Breast epithelium (tissue), 4 donors: ENCODE measurements at regions not wholly inside any gene's neighbourhood (a gene's known extent, or its start where the extent isn't known, plus 50 kb on each side); places are given as distances from the start of the nearest gene placed in this dataset.

Experiments used
- DNase-seq, 2 donors: peaks; one replicate each; pipeline ENCODE4 v3.0.0-alpha.2; 2019; ENCODE audit warnings: low spot score in 2 of 2
- H3K27ac ChIP-seq, 2 donors: fragments of 200-600 bp; sonication (generic) in 1 of 2; one replicate each; pipeline ENCODE4 v1.5.1; 2016 to 2019; ENCODE audit warnings: mild to moderate bottlenecking in 1 of 2
- H3K27me3 ChIP-seq, 2 donors: fragments of 200-600 bp; sonication (generic) in 1 of 2; one replicate each; pipeline versions ENCODE4 v1.5.1 to v1.6.0; 2017 to 2019; ENCODE audit warnings: control low read depth in 1 of 2, mild to moderate bottlenecking in 1 of 2
- H3K36me3 ChIP-seq: fragments of 200-600 bp; one replicate; pipeline ENCODE4 v1.5.1; 2019
- H3K4me1 ChIP-seq, 2 donors: fragments of 200-600 bp; sonication (generic); one replicate each; pipeline ENCODE4 v1.5.1; 2016 to 2019; ENCODE audit warnings: control low read depth in 1 of 2
- H3K4me3 ChIP-seq, 3 donors: fragments of 200-600 bp; sonication (generic); 1 replicate in 2 of 3; 2 replicates in 1 of 3; pipeline ENCODE4 v1.5.1; 2016 to 2019; ENCODE audit warnings: mild to moderate bottlenecking in 3 of 3, moderate library complexity in 2 of 3
- H3K9me3 ChIP-seq, 2 donors: fragments of 200-600 bp; sonication (generic) in 1 of 2; one replicate each; pipeline ENCODE4 v1.5.1; 2016 to 2019; ENCODE audit warnings: control low read depth in 1 of 2
- CTCF ChIP-seq, 3 donors: fragments of 450-650 bp; IDR thresholded peaks; one replicate each; pipeline ENCODE4 v1.5.1; 2016 to 2017; ENCODE audit warnings: antibody characterized with exemption in 3 of 3, mild to moderate bottlenecking in 3 of 3, moderate library complexity in 3 of 3
- POLR2A ChIP-seq: fragments of 450-650 bp; IDR thresholded peaks from one replicate; pipeline ENCODE4 v1.6.1; 2016; ENCODE audit warnings: antibody characterized with exemption, mild to moderate bottlenecking, moderate library complexity
- POLR2AphosphoS5 ChIP-seq, 3 donors: sonication (generic); formaldehyde crosslinking; IDR thresholded peaks; one replicate each; pipeline ENCODE4 v1.6.1; 2017; ENCODE audit warnings: antibody characterized with exemption in 3 of 3
- intact Hi-C: fragments of 100-400 bp; cut with DNase I; formaldehyde crosslinking; loops from one replicate; pipeline ENCODE4 v1.15.1; 2023; ENCODE audit warnings: low total_unique reads

- Histone ChIP-seq H3K36me3 (no peaks in the 10 kb centered on the region), H3K9me3 (no peaks in the 10 kb centered on the region), H3K4me1 (peaks cover 0 to 5% of the 10 kb centered on the region in 2 donors), H3K27me3 (peaks cover 5 to 52% of the 10 kb centered on the region in 2 donors), H3K27ac (no peak overlapping the region), H3K4me3 (peak overlapping the region; percentile 55 to 72 (median 60))
- no peak for DNase-seq
- TF ChIP-seq CTCF (IDR thresholded peaks at IDR 0.05) = no peak
- TF ChIP-seq POLR2AphosphoS5 (IDR thresholded peaks at IDR 0.05) = no peak
- TF ChIP-seq POLR2A = no peak
- intact Hi-C loops = no loop called here
These were observed 100.8 kb upstream of the TENM3 start for GRCh38 chr4:182142176-182143085.

GRCh38 chr4:182143086-182143821 lies 99.9 kb upstream of the TENM3 start:
- H3K36me3 ChIP-seq = no peaks in the 10 kb centered on the region
- no peaks in the 10 kb centered on the region for H3K9me3 ChIP-seq
- intact Hi-C loops = no loop called here
- TF ChIP-seq CTCF (IDR thresholded peaks at IDR 0.05) = no peak
- TF ChIP-seq POLR2AphosphoS5 (IDR thresholded peaks at IDR 0.05) = no peak
- no peak for TF ChIP-seq POLR2A
- DNase-seq = no peak
- peaks cover 0 to 5% of the 10 kb centered on the region in 2 donors for H3K4me1 ChIP-seq
- H3K27ac ChIP-seq = no peak overlapping the region
- peaks cover 5 to 49% of the 10 kb centered on the region in 2 donors for H3K27me3 ChIP-seq
- H3K4me3 ChIP-seq = peak overlapping the region; percentile 55 to 72 (median 60)

- Histone ChIP-seq H3K36me3 (no peaks in the 10 kb centered on the region), H3K4me1 (peaks cover 0 to 5% of the 10 kb centered on the region in 2 donors), H3K27me3 (peaks cover 5 to 57% of the 10 kb centered on the region in 2 donors), H3K27ac (no peak overlapping the region), H3K4me3 (peak overlapping the region; percentile 55 to 72 (median 60)), H3K9me3 (no peaks in the 10 kb centered on the region)
- no peak for DNase-seq
- intact Hi-C loops = no loop called here
- TF ChIP-seq POLR2A = no peak
- TF ChIP-seq CTCF (IDR thresholded peaks at IDR 0.05) = no peak
- no peak for TF ChIP-seq POLR2AphosphoS5 (IDR thresholded peaks at IDR 0.05)
These were observed 99.2 kb upstream of the TENM3 start for GRCh38 chr4:182143822-182144625.

GRCh38 chr4:182144626-182145333 lies 98.4 kb upstream of the TENM3 start:
- no peaks in the 10 kb centered on the region for H3K9me3 ChIP-seq
- H3K4me3 ChIP-seq = peak overlapping the region; percentile 55 to 72 (median 60)
- no peak overlapping the region for H3K27ac ChIP-seq
- H3K36me3 ChIP-seq = no peaks in the 10 kb centered on the region
- peaks cover 0 to 5% of the 10 kb centered on the region in 2 donors for H3K4me1 ChIP-seq
- no peak for TF ChIP-seq POLR2AphosphoS5 (IDR thresholded peaks at IDR 0.05)
- TF ChIP-seq POLR2A = no peak
- TF ChIP-seq CTCF (IDR thresholded peaks at IDR 0.05) = no peak
- intact Hi-C loops = no loop called here
- DNase-seq = no peak
- H3K27me3 ChIP-seq = peaks cover 5 to 58% of the 10 kb centered on the region in 2 donors
